ENCODE measurements at regions not wholly inside any gene's neighbourhood (a gene's known extent, or its start where the extent isn't known, plus 50 kb on each side); places are given as distances from the start of the nearest gene placed in this dataset.

- TF ChIP-seq ZNF687 (CRISPR knock-in tag; IDR thresholded peaks at IDR 0.05), result peak; percentile 30; the same call in 1 of the 2 replicates
- peak; percentile 74 for TF ChIP-seq RAD21 (CRISPR knock-in tag; IDR thresholded peaks at IDR 0.05)
- 0 out of 2 replicates have a peak, but pooled peaks have one; percentile 20 for TF ChIP-seq MTERF4 (CRISPR knock-in tag; IDR thresholded peaks at IDR 0.05)
- 0 out of 2 replicates have a peak, but pooled peaks have one; percentile 40 for TF ChIP-seq TGIF2 (CRISPR knock-in tag; IDR thresholded peaks at IDR 0.05)
- TF ChIP-seq SMC3 (IDR thresholded peaks at IDR 0.05; ENCODE audit: low read length), result peak; percentile 65
- TF ChIP-seq SSRP1 (CRISPR knock-in tag; IDR thresholded peaks at IDR 0.05), result 0 out of 2 replicates have a peak, but pooled peaks have one; percentile 39
These were observed 88.2 kb downstream of the HS1BP3 start (continued) for GRCh38 chr2:20562540-20563225.

GRCh38 chr2:20563251-20563650, 87.6 kb downstream of the HS1BP3 start:
- CTCF ChIA-PET (ENCODE audit: low intra/inter-chr PET ratio, low total read pairs), result no interaction called here
- no peak for ATAC-seq
- H3K4me1 ChIP-seq (ENCODE audit: insufficient read depth, low read length), result peaks cover 69% of the 10 kb centered on the region
- no peaks in the 10 kb centered on the region for H3K9me3 ChIP-seq (ENCODE audit: low read length)
- no peaks in the 10 kb centered on the region for H3K36me3 ChIP-seq (replicated peaks in 1 of 2; ENCODE audit: control insufficient read depth in 1 of 2, insufficient read depth in 2 of 2, low read length in 2 of 2)
- in situ Hi-C loops (cut with HindIII; ENCODE audit: extremely low pct_ligation_motif_present, low pct_unique_long_range_greater_than_20kb) (no loop called here), intact Hi-C loops (cut with micrococcal nuclease; ENCODE audit: unreplicated experiment) (no loop called here)
- POLR2A ChIA-PET, result interaction anchor here (1.3 to 3.3 kb wide), 2 partner anchors 22 to 25 kb away, joined by 10 to 11 read pairs; no protein-coding TSS in a partner anchor
- H4K20me1 ChIP-seq (ENCODE audit: insufficient read depth, low read length), result no peaks in the 10 kb centered on the region
- H3K4me2 ChIP-seq (ENCODE audit: low read depth, low read length), result no peak overlapping the region
- no peaks in the 10 kb centered on the region for H3K27me3 ChIP-seq (ENCODE audit: control insufficient read depth in 1 of 2, insufficient read depth in 2 of 2, low read length in 2 of 2)
- no TSS peak for BruUV-seq (replicated peaks)
- no peak overlapping the region for H3K4me3 ChIP-seq (replicated peaks in 1 of 3; ENCODE audit: insufficient read depth in 1 of 3, low read depth in 2 of 3, low read length in 3 of 3)
- H2AFZ ChIP-seq (ENCODE audit: low read length), result no peak overlapping the region
- FAIRE-seq, result no peak
- WGBS (ENCODE audit: low lambda C conversion rate), result 97% methylated on average over 3 of the region's 3 CpGs
- no peak overlapping the region for H3K9ac ChIP-seq (ENCODE audit: insufficient read depth, low read depth, low read length)
- no peaks in the 10 kb centered on the region for H3K79me2 ChIP-seq (ENCODE audit: insufficient read depth, low read length)
- no peak for TF ChIP-seq ZNF263 (CRISPR knock-in tag; IDR thresholded peaks at IDR 0.05)
- 0 out of 2 replicates have a peak, but pooled peaks have one; percentile 53 for TF ChIP-seq ZNF709 (CRISPR knock-in tag; IDR thresholded peaks at IDR 0.05)
- TF ChIP-seq ZBTB42 (CRISPR knock-in tag; IDR thresholded peaks at IDR 0.05), result 0 out of 2 replicates have a peak, but pooled peaks have one; percentile 28
- TF ChIP-seq TFE3 (CRISPR knock-in tag; IDR thresholded peaks at IDR 0.05), result no peak
- 0 out of 2 replicates have a peak, but pooled peaks have one; percentile 6 for TF ChIP-seq ZNF687 (CRISPR knock-in tag; IDR thresholded peaks at IDR 0.05)
- no peak for DNase-seq (ENCODE audit: low spot score)
- H3K27ac ChIP-seq (ENCODE audit: extremely low read length, insufficient read depth, low read length), result no peak overlapping the region

Data from HepG2 (cell line).